Colonic mucosa (tissue), 4 donors: ENCODE measurements at regions not wholly inside any gene's neighbourhood (a gene's known extent, or its start where the extent isn't known, plus 50 kb on each side); places are given as distances from the start of the nearest gene placed in this dataset.
"Not testable (repeated sequence)": the region's sequence is repeated elsewhere in the genome, so short reads cannot be mapped to it uniquely, and the experiment has no call there.

Source experiments
- DNase-seq: peaks from one replicate; pipeline ENCODE4 v3.0.0-alpha.2; 2020
- H3K27ac ChIP-seq: fragments of 200-600 bp; one replicate; pipeline ENCODE4 v1.8.0; 2021
- H3K27me3 ChIP-seq: fragments of 200-600 bp; one replicate; pipeline ENCODE4 v1.8.0; 2021
- H3K36me3 ChIP-seq: fragments of 200-600 bp; one replicate; pipeline ENCODE4 v1.8.0; 2021
- H3K4me1 ChIP-seq: fragments of 200-600 bp; one replicate; pipeline ENCODE4 v1.8.0; 2021; ENCODE audit warnings: mild to moderate bottlenecking
- H3K4me3 ChIP-seq: fragments of 200-600 bp; one replicate; pipeline ENCODE4 v1.8.0; 2021
- H3K9ac ChIP-seq, 2 donors: one replicate each; pipeline ENCODE4 v1.7.0; 2013; ENCODE audit warnings: control low read depth in 2 of 2, low read depth in 2 of 2, low read length in 2 of 2
- H3K9me3 ChIP-seq: fragments of 200-600 bp; one replicate; pipeline ENCODE4 v1.8.0; 2021
- CTCF ChIP-seq: fragments of 200-600 bp; IDR thresholded peaks from one replicate; pipeline ENCODE4 v1.8.0; 2022; ENCODE audit warnings: antibody characterized with exemption, mild to moderate bottlenecking
- intact Hi-C: fragments of 100-400 bp; cut with DNase I; formaldehyde crosslinking; loops from one replicate; pipeline ENCODE4 v1.14.1; 2022
- donor health status: healthy.
- donor health status: DM: no; HTN: no; CAD: no.
- donor health status: DM: no; HTN: no; CAD: no.

GRCh38 chr2:199552141-199552540, 94.4 kb upstream of the SATB2 start:
- H3K36me3 ChIP-seq, result no peaks in the 10 kb centered on the region
- no peak overlapping the region for H3K9ac ChIP-seq
- H3K27ac ChIP-seq, result no peak overlapping the region
- DNase-seq, result no peak
- H3K4me1 ChIP-seq, result no peaks in the 10 kb centered on the region
- no peak overlapping the region for H3K4me3 ChIP-seq
- no peaks in the 10 kb centered on the region for H3K9me3 ChIP-seq
- H3K27me3 ChIP-seq, result no peaks in the 10 kb centered on the region
- no peak for TF ChIP-seq CTCF
- intact Hi-C loops, result no loop called here

GRCh38 chr2:199543606-199544172, 86.0 kb upstream of the SATB2 start:
- no peak overlapping the region for H3K27ac ChIP-seq
- TF ChIP-seq CTCF, result no peak
- no peaks in the 10 kb centered on the region for H3K36me3 ChIP-seq
- DNase-seq, result no peak
- H3K9me3 ChIP-seq, result no peaks in the 10 kb centered on the region
- H3K4me3 ChIP-seq, result no peak overlapping the region
- no peaks in the 10 kb centered on the region for H3K27me3 ChIP-seq
- H3K9ac ChIP-seq, result no peak overlapping the region
- no peaks in the 10 kb centered on the region for H3K4me1 ChIP-seq
- intact Hi-C loops, result no loop called here

GRCh38 chr2:199535445-199536177, 77.9 kb upstream of the SATB2 start:
- no peaks in the 10 kb centered on the region for H3K27me3 ChIP-seq
- no peak overlapping the region for H3K27ac ChIP-seq
- H3K4me3 ChIP-seq, result no peak overlapping the region
- TF ChIP-seq CTCF, result no peak
- DNase-seq, result no peak
- intact Hi-C loops, result no loop called here
- no peak overlapping the region for H3K9ac ChIP-seq
- no peaks in the 10 kb centered on the region for H3K9me3 ChIP-seq
- no peaks in the 10 kb centered on the region for H3K4me1 ChIP-seq
- H3K36me3 ChIP-seq, result no peaks in the 10 kb centered on the region

GRCh38 chr2:199533873-199534272, 76.1 kb upstream of the SATB2 start:
- H3K4me3 ChIP-seq, DNase-seq, H3K4me1 ChIP-seq, H3K9me3 ChIP-seq, intact Hi-C loops, H3K27me3 ChIP-seq, H3K27ac ChIP-seq, H3K36me3 ChIP-seq, H3K9ac ChIP-seq: not testable (repeated sequence)

GRCh38 chr2:199527071-199527470, 69.3 kb upstream of the SATB2 start:
- intact Hi-C loops, result no loop called here
- Histone ChIP-seq H3K9ac (no peak overlapping the region), H3K27ac (no peak overlapping the region), H3K4me1 (no peaks in the 10 kb centered on the region), H3K27me3 (no peaks in the 10 kb centered on the region), H3K9me3 (no peaks in the 10 kb centered on the region), H3K4me3 (no peak overlapping the region), H3K36me3 (no peaks in the 10 kb centered on the region)
- no peak for TF ChIP-seq CTCF
- DNase-seq, result no peak
